Stimulated activated CD4-positive, alpha-beta T cell treated with anti-CD3 and anti-CD28 coated beads, Interleukin-4, amount 100 ng/mL, for 4 hours (primary cell): ENCODE measurements at regions not wholly inside any gene's neighbourhood (a gene's known extent, or its start where the extent isn't known, plus 50 kb on each side); places are given as distances from the start of the nearest gene placed in this dataset.
"Not testable (repeated sequence)": the region's sequence is repeated elsewhere in the genome, so short reads cannot be mapped to it uniquely, and the experiment has no call there.

Source experiments
- DNase-seq, 2 experiments: peaks; one replicate each; pipeline ENCODE4 v3.0.0-alpha.2; 2020

DNA sequence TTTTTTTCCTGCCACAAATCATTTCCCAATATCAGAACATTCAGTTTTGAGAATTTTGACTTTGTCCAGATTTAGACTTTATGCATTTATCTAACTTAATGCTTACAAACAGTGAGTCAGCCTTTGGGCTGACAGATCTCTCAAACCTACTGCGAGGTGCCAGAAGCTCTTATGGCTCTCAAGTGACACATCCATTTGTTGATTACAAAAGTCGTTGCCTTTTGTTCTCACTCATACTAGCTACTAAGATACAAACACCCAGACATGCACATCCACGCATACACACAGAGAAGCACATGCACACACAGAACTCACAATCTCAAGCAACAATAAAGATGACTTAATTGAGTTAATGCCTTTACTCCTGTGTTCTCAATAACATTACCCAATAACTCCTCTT is 1147.5 kb downstream of the DIAPH3 start:
- no peak for DNase-seq

DNA sequence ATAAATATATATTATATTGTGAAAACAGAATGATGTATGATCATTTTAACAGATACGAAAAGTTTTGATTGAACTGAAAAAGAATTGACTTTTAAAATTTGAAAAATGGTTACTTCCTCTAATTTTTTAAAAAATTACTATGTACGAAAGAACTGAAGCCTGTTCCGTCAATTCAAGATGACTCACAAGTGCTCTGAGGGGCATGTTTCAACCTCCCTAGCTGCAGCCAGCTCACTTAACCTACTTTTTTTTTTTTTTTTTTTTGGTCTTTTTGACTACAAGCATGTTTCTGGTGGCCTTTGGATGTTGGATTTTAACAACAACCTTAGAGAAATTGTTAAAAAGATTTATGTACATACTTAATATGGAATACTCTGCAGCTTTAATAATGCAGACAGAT is 1139.3 kb downstream of the DIAPH3 start:
- DNase-seq = no peak

DNA sequence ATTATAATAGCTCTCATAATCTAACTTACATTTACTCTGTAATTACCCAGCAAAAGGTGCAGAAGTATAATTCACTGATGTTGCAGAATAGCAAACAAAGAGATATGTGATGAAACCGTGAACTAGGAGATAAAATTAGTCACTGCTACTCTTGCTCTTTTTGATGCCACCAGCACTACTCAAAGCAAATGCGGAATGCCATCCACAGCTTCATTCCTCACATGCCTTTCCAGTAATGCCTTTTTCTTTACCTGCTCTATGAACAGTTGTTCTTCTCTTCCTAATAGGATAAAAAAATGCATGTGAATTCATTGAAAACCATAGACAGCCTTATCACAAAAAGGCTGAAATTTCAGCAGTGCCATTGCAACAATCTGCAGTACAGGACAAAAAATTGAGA is 1129.5 kb downstream of the DIAPH3 start:
- no peak for DNase-seq

DNA sequence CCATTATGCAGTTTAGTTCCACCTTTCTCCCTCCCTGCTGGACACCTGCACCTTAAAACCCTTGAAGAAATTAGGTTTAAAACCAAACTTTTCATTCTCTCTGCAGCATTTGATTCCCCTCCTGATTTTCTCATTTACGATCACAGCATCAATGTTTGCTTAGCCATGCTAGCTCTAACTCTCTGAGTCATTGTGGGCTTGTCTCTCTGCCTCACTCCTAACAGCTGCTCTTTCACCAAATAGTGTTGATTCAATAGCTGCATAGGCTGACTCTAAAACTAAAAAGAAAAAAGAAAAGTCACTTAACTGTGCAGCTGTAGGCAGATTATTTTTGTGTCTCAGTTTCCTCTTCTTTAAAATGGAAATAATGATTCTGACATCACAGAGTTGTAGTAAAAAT is 1124.9 kb downstream of the DIAPH3 start:
- no peak for DNase-seq

DNA sequence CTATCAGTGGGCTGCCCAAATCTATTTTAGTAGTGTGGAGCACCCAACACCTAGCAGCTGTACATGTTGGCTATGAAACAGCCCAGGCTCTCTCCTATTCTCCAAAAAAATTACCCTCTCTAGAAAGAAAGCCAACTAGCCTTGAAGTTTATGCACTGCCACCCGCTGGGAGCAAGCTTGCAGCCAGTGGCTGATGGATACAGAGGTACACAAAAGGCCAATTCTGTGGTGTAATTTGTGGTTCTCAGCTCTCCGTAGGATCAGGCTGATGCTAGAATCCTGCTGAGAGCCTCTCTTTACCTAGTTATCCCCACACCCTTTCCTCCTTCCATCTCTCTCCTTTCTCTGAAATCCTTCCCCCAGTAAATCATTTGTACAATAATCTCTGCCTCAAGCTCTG is 1120.7 kb downstream of the DIAPH3 start:
- no peak for DNase-seq

DNA sequence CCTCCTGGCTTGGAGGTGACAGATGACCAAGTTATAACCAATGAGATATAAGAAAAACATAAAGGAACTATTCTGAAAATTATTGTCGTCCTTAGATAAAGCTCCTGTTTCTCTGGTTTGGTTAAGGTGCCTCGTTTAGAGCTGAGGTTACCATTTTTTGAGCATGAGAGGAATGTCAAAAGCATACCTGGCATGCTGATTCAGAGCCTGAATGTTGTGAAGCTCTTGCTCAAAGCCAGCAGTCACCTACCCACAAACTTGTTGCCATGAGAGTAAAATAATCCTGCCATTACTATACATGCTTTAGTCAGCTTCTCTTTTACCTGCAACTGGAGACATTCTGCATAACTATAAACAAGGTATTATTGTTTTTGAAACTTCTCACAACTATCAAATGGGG is 1116.2 kb downstream of the DIAPH3 start:
- no peak for DNase-seq

DNA sequence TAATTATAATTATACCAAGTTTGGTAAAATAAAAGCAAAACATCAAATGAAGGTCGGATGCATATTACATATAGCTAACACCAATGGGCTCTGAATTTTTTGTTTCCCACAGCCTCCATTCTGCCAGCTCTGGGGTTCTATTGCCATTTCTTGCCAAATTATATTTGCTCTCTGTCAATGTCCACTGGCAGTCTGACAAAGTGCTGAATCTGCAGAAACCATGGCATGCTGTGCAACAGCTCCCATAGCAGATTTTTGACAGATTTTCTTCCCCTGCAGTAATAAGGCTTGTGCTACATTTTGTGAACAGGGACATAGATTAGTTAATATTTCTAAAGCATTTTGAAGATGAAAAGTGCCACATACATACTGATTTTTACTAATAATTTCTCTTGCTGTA is 1102.1 kb downstream of the DIAPH3 start:
- DNase-seq = no peak

DNA sequence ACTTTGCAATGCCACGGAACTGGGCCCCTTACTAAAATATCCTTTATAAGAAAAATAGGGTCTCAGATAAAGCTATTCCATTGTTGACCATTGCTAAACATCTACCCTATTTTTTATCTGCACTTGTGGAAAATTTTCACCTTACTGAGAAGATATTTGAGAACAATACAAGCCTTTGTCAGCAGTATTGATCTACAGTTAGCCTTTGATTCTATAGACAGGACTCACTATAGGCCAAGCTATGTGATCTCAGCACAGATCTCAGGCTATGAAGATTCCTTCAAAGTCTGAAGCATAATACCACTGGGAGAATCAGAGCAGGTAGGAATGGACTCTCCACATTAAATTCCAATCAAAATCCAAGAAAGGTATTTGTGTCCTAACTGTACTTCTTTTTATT is 1099.7 kb downstream of the DIAPH3 start:
- DNase-seq = no peak

DNA sequence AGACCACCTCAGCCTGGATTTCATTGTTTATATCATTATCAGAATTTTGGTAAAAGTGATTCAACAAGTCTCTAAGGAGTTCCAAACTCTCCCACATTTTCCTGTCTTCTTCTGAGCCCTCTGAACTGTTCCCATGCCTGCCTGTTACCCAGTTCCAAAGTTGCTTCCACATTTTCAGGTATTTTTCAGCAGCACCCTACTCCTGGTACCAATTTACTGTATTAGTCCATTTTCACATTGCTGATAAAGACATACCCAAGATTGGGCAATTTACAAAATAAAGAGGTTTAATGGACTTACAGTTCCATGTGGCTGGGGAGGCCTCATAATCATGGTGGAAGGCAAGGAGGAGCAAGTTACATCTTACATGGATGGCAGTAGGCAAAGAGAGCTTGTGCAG is 1087.3 kb downstream of the DIAPH3 start:
- not testable (repeated sequence) for DNase-seq

DNA sequence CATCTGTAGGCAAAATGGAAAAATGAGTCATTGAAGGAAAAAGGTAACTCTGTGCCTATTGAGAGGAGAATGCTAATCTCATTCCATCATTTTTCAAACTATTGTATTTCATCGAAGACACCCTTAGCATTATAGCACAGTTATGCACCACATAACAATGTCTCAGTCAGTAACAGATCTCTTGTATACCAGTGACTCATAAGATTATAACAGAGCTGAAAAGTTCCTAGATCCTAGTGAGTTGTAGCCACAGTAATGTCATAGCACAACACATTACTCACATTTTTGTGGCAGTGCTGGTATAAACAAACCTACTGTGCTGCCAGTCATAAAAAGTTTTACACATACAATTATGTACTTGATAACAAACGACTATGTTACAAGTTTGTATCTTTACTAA is 1077.6 kb downstream of the DIAPH3 start:
- DNase-seq = no peak

DNA sequence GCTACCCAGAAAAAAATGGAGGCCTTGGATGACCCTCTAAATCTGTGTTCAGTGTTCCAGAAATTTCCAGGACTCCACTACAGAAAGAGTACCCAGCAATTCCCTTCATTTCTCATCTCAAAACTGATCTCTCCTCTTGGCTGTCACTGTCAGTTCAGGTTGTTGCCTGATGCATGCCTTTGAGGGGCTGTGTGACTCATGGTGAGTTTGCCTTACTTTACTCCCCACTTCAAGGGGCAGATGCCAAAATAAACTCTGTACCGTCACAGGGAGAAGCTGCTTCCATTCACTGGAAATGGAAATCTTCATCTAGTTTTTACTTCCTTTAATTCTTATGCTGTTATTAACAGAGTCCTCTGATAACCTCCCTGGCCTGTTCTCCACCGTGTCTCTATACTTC is 1075.0 kb downstream of the DIAPH3 start:
- DNase-seq = no peak

DNA sequence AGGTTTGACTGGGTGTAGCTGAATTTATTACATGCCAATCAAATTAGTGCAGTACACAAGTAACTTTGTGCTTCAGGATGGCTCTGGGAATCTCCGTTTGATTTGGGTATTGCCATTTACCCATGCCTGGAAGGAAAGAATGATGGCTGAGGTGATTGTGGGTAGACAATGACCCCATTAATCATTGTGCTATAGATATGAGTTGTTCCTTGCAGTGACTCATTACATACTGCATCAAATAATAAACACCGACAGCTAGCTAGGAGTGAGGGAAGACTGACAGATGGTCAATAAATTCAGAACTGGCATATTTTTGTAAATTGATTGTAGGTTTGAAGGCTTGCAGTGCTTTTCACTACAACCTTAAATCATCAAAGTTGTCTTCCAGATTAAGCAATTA is 1069.5 kb downstream of the DIAPH3 start:
- DNase-seq = no peak

DNA sequence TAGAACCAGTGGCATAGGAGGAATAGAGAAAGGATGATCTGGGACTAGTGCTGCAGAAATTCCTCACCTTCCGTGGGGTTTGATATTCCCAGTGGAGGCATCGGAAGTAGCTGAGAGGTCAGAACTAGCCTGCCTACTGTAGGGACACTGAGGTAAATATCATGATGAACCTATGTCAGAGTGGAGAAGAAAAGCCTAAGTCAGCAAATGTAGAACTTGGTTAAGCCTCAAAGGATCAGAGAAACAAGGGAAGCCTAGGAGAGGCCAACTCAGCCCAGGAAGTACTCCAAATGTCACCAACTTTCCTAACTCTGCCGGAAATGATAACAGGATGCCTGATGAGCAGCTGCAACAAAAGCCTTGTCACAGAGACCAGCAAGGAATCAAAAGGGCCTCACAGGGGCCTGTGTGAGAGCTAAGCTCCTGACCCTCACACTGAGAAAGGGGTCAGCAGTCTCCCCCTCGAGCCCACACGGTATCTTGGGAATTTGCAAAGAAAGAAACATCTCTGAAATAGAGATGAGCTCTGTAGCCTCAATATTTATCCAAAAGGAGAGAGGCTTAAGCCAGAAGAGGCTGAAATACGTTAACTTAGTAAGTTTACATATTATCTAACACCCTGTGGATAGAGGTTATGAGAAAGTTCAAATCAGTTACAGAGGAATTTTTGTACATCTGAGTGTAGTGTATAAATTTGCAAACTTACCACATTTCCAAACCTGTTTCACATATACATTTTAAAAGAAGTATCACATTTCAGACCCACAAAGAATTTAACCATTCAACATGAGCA is 1064.3 kb downstream of the DIAPH3 start:
- no peak for DNase-seq

DNA sequence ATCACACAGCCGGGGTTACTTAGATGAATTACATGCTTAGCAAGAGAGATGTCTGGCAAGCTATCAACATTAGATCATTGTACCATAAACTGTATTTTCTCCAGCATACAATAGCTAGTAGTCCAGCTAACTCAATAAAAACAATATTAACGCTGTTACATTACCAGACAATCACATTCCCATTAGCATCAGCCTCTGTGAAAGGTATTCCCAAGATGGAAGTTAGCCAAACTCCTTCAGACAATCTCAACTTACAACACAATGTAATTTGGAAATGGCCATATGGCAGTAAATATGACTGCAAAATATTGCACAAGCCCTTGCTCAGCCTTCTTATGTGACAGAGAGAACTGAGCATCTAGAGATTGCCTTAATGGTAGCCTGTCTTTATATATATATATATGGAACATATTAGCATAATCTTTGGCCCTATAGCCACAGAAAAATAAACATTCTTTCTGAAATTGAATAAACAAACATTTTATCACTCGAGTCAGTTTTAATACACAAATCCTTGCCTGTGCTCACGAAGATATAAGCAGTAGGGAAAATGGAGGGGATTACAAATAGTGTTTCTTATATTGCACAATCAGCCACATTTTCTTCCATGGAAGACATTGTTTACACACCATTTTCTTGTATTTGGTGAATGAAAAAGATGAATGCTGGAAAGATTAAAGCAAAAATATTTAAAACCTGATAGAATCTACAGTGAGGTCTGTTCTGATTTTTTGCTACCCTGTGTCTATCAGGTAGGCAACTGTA is 1060.5 kb downstream of the DIAPH3 start:
- DNase-seq = no peak

DNA sequence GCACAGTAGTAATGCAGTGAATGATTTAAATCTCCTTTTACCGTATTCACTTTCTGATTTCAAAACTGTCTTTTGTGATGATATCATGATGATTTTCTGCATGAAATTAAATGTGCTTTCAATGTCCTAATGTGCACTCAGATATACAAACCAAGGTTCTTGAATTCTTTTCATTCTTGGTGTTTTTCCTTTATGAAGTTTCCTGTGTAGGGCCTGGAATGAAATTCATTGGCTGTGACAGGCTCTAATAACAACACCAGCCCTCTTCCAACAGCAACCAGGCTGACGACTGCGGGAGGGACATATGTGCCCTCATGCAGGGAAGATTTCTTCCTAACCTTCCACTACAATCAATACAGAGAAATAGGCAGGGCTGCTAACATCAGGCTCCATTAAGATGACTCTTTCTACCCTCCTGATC is 1052.0 kb downstream of the DIAPH3 start:
- DNase-seq = no peak

DNA sequence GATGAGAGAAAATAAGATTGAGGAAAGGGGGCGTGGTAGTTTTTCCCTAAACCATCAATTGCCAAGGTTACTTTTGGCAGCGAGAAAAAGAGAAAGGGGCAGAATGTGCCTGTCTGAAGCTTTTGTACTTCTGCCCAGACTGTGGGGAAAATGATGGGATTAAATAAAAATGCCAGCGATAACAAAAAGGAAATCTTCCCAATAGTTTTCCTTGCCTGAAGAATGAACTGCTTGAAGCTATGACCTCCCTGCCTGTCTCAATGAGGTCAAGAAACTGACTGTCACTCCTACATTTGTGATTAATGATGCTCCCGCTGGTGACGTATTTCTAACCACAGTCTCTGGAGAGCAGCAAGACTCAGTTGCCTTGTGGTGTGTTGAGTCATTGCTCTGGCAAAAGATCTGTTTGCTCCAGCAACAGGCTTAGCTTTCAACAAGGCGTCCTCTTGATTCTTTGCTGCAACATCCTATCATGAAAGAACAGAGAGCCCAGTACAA is 1051.5 kb downstream of the DIAPH3 start:
- no peak for DNase-seq

DNA sequence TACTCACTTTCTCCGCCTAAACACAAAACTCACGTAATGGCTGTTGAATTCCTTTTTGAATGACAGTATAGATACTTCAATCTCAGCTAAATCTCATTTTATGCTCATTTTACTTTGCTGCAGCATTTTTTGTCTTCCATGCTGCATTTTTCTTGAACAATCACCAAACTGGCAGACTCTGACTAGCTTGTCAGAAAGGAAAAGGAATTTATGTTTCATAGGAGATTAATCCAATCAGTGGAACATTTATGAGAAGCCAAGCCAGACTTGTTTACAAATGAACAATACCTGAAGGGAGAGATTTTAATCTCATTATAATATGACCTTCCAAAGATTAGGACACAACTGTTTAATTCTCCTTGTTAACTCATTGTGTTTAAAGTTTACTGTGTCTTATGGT is 1044.3 kb downstream of the DIAPH3 start:
- no peak for DNase-seq

DNA sequence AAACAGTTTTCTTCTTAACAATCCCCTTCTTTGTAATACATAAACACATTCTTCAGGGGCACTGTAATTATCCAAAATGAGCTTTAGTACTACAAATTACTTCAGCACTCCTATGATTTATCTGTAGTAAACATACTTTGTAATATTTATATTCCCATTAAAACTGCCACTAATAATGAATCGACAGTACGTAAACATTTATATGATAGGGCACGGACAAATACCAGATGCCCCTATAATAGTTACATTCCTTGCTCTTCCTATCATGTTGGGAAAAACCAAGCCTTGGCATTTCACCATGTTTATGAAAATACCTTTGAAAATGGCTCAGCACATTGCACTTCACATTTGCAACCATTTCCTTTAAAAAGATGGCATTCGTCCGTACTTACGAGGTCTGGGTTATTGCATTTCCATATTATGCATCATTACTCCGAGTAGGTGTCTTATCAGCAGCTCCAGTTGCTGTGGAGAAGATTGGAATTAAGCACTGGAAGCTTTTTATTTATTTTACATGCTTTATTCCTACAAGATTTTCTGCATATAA is 1043.4 kb downstream of the DIAPH3 start:
- no peak for DNase-seq

DNA sequence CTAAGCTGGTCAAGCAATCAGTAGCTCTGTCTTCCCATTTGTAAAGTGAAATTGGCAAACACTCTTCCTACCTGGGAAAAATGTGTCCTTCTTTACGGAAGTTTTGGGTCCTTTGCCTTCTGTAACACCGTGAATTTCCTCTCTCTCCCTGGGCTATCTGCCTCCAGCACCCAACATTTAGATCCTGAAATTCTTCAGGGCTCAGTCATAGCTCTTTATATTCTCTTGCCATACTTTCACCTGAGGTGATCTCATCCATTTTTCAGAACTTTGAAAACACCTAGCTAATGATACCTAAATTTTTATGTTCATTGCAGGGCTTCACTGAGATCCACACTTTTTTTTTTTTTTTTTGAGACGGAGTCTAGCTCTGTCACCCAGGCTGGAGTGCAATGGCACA is 1042.2 kb downstream of the DIAPH3 start:
- no peak for DNase-seq

DNA sequence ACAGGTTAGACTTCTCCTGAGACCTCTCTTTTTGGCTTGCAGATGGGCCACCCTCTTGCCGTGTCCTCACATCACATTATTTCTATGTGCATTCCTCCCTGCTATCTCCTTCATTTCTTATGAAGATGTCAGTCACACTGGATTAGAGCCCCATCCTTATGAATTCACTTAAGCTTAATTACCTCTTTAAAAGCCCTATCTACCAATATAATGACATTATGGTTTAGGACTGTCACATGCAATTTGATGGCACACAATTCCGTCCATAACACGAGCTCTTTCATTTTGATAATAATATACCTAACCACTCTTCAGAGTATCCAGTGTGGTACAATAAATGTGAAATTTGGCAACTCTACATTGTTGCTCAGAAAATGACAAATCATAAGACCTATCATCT is 1037.3 kb downstream of the DIAPH3 start:
- no peak for DNase-seq

DNA sequence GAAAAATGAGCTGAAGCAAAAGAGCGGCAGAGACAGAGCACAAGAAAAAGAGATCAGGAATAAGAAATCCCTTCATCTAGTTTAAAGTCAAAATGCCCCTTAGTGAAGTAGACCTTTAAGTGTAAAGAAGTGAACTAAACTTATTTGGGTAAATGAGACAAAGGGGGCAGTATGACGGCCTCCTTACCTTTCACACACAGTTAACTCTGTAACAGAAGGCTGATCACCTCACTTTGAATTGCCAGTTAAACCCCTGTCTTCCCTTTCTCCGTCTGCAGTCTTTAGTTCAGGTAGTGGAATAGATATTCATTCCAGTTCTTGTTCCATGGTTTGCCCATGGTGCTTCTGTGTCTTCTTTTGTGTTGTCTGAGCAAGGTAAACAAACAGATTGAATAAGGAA is 1029.8 kb downstream of the DIAPH3 start:
- no peak for DNase-seq

DNA sequence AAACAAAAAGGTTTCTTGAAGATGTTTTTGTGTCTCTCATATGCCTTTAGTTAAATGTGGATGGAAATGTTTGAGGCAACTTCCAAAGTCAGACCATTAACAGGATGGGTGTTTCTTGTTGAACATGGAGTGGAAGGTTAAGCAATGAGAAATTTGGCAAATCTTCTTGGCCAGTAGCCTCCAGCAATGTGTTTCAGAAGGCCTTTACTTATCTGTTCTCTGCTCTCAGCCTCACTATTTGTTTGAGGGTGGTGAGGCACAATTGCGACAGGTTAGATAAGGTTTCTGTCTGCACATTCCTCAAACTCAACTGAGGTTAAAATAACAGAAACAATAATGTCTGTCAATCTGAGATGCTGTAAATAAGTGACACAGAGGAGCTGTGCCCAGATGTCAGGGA is 1019.0 kb downstream of the DIAPH3 start:
- DNase-seq = no peak

DNA sequence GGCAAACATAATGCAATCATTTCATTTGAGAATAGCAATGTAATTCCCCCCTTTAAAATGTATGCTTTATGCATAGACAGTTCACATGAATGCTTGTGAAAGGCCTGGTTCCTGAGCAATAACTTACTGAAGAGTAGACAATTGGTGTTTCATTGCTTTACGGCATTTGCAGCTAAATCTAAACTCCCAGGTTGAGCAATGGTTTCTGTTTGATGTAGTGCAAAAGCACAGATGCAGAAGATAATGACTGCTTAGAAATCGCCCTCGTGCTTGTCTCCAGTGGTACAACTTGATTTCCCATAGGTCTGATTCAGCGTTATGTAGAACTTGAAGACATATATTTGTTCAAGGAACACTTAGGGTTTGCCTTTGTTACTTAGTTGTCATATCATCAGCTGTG is 1018.3 kb downstream of the DIAPH3 start:
- DNase-seq = no peak

DNA sequence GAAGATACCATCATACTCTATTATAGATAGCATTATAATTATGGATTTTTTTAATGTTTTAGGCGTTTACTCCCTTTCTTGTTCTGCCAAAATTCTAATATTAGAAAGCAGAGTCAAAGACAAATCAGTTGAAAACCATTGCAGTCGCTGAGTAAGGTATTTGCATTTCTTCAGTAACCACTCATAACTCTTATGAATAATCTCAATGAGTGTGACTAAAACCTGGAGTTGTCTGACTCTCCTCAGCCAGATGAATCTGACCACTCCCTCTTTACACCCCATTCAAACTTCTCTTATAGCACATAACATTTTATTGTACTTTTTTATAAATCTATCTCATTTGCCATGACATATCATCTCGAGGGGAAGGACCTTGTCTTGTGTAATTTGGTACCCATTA is 1006.5 kb downstream of the DIAPH3 start:
- DNase-seq = no peak
